AG10803 (cell line): ENCODE measurements at regions not wholly inside any gene's neighbourhood (a gene's known extent, or its start where the extent isn't known, plus 50 kb on each side); places are given as distances from the start of the nearest gene placed in this dataset.

ENCODE experiments used
- DNase-seq: peaks from one replicate; pipeline ENCODE4 v3.0.0; 2010; ENCODE audit warnings: low read depth
- H3K4me3 ChIP-seq: 2 replicates; pipeline ENCODE4 v1.5.1; 2011; ENCODE audit warnings: mild to moderate bottlenecking, low read length, control low read depth
- CTCF ChIP-seq: conservative IDR thresholded peaks from 2 replicates; pipeline ENCODE4 v1.5.1; 2011; ENCODE audit warnings: mild to moderate bottlenecking, low read length, control low read depth, inconsistent platforms

- no peak overlapping the region for H3K4me3 ChIP-seq
- DNase-seq, result no peak
- TF ChIP-seq CTCF, result no peak
These were observed 518.2 kb upstream of the SEMA3D start for GRCh38 chr7:85705076-85705475.

- H3K4me3 ChIP-seq, result no peak overlapping the region
- TF ChIP-seq CTCF, result no peak
- no peak for DNase-seq
These were observed 516.6 kb upstream of the SEMA3D start for GRCh38 chr7:85703251-85704010.

- no peak overlapping the region for H3K4me3 ChIP-seq
- DNase-seq, result no peak
- TF ChIP-seq CTCF, result no peak
These were observed 515.5 kb upstream of the SEMA3D start for GRCh38 chr7:85702348-85702747.

GRCh38 chr7:85699482-85699881, 512.6 kb upstream of the SEMA3D start:
- no peak for TF ChIP-seq CTCF
- DNase-seq, result no peak
- H3K4me3 ChIP-seq, result no peak overlapping the region

GRCh38 chr7:85695533-85695932, 508.7 kb upstream of the SEMA3D start:
- DNase-seq, result peak; percentile 43
- TF ChIP-seq CTCF, result no peak

GRCh38 chr7:85695041-85695440, 508.2 kb upstream of the SEMA3D start:
- no peak for DNase-seq
- no peak overlapping the region for H3K4me3 ChIP-seq
- TF ChIP-seq CTCF, result no peak

More at GRCh38 chr7:85695533-85695932, 508.7 kb upstream of the SEMA3D start:
- H3K4me3 ChIP-seq, result no peak overlapping the region

GRCh38 chr7:85693326-85693725, 506.5 kb upstream of the SEMA3D start:
- no peak overlapping the region for H3K4me3 ChIP-seq
- peak; percentile 36 for DNase-seq
- no peak for TF ChIP-seq CTCF
